ENCODE measurements at regions not wholly inside any gene's neighbourhood (a gene's known extent, or its start where the extent isn't known, plus 50 kb on each side); places are given as distances from the start of the nearest gene placed in this dataset.

DNA sequence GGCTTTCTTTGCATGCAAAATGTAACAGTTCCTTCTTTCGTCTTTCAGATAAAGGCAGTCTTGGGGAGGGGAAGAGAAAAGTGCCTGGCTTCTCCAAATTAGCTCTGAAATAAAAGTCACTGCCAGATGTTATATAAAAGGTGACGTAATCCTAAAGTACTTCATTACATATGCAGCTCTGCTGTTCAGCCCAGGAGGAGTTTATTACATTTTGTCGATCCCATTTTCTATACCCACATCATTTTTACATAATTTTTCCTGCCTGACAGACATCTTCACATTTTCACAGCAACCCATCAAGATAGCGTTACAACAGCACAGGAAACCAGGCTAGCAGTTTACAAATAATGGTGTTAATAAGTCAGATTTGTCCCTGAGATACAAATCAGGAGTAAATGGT is 86.7 kb upstream of the SLC30A5 start:
- H3K9me3 ChIP-seq (ENCODE audit: control insufficient read depth, insufficient read depth, low read depth, low read length): no peaks in the 10 kb centered on the region
- no peaks in the 10 kb centered on the region for H3K36me3 ChIP-seq (ENCODE audit: control insufficient read depth in 2 of 2, insufficient read depth in 1 of 2, low read length in 2 of 2)
- H3K4me1 ChIP-seq (ENCODE audit: control insufficient read depth, insufficient read depth, low read length): 0 out of 2 replicates have a peak, but pooled peaks cover 2% of the 10 kb centered on the region
- TF ChIP-seq, protein P1, sequence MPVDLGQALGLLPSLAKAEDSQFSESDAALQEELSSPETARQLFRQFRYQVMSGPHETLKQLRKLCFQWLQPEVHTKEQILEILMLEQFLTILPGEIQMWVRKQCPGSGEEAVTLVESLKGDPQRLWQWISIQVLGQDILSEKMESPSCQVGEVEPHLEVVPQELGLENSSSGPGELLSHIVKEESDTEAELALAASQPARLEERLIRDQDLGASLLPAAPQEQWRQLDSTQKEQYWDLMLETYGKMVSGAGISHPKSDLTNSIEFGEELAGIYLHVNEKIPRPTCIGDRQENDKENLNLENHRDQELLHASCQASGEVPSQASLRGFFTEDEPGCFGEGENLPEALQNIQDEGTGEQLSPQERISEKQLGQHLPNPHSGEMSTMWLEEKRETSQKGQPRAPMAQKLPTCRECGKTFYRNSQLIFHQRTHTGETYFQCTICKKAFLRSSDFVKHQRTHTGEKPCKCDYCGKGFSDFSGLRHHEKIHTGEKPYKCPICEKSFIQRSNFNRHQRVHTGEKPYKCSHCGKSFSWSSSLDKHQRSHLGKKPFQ (tag by site-specific recombination; IDR thresholded peaks at IDR 0.05): no peak
- TF ChIP-seq ZBTB21 (tag by site-specific recombination; IDR thresholded peaks at IDR 0.05): peak; percentile 49
- TF ChIP-seq ZEB2 (tag by site-specific recombination; IDR thresholded peaks at IDR 0.05): 0 out of 2 replicates have a peak, but pooled peaks have one; percentile 8
- peak; percentile 20; the same call in 1 of the 2 replicates for TF ChIP-seq PRDM1 (tag by site-specific recombination; IDR thresholded peaks at IDR 0.05)
- no peak for TF ChIP-seq SP2 (tag by site-specific recombination; IDR thresholded peaks at IDR 0.05)
- peak; percentile 80 for TF ChIP-seq MYNN (tag by site-specific recombination; IDR thresholded peaks at IDR 0.05; ENCODE audit: borderline replicate concordance)
- TF ChIP-seq, protein P2, sequence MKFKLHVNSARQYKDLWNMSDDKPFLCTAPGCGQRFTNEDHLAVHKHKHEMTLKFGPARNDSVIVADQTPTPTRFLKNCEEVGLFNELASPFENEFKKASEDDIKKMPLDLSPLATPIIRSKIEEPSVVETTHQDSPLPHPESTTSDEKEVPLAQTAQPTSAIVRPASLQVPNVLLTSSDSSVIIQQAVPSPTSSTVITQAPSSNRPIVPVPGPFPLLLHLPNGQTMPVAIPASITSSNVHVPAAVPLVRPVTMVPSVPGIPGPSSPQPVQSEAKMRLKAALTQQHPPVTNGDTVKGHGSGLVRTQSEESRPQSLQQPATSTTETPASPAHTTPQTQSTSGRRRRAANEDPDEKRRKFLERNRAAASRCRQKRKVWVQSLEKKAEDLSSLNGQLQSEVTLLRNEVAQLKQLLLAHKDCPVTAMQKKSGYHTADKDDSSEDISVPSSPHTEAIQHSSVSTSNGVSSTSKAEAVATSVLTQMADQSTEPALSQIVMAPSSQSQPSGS (tag by site-specific recombination; IDR thresholded peaks at IDR 0.05; ENCODE audit: low read depth): peak; percentile 94
- TF ChIP-seq ZNF341 (tag by site-specific recombination; IDR thresholded peaks at IDR 0.05; ENCODE audit: low read depth): peak; percentile 23; the same call in 1 of the 2 replicates
- peak; percentile 51; the same call in 1 of the 2 replicates for TF ChIP-seq ZNF629 (tag by site-specific recombination; IDR thresholded peaks at IDR 0.05)
- TF ChIP-seq, protein P3, sequence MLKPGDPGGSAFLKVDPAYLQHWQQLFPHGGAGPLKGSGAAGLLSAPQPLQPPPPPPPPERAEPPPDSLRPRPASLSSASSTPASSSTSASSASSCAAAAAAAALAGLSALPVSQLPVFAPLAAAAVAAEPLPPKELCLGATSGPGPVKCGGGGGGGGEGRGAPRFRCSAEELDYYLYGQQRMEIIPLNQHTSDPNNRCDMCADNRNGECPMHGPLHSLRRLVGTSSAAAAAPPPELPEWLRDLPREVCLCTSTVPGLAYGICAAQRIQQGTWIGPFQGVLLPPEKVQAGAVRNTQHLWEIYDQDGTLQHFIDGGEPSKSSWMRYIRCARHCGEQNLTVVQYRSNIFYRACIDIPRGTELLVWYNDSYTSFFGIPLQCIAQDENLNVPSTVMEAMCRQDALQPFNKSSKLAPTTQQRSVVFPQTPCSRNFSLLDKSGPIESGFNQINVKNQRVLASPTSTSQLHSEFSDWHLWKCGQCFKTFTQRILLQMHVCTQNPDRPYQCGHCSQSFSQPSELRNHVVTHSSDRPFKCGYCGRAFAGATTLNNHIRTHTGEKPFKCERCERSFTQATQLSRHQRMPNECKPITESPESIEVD (tag by site-specific recombination; IDR thresholded peaks at IDR 0.05): 0 out of 2 replicates have a peak, but pooled peaks have one; percentile 19
- no peak overlapping the region for H3K27ac ChIP-seq (ENCODE audit: extremely low read depth, low read depth, low read length)
- POLR2A ChIA-PET: no interaction called here
- no peak overlapping the region for H3K4me3 ChIP-seq (ENCODE audit: low read depth, low read length)
- CTCF ChIA-PET: interaction anchor here (0.6 to 2.4 kb wide), 13 partner anchors 11 to 723 kb away, joined by 3 to 10 read pairs (median 3); no protein-coding TSS in a partner anchor

DNA sequence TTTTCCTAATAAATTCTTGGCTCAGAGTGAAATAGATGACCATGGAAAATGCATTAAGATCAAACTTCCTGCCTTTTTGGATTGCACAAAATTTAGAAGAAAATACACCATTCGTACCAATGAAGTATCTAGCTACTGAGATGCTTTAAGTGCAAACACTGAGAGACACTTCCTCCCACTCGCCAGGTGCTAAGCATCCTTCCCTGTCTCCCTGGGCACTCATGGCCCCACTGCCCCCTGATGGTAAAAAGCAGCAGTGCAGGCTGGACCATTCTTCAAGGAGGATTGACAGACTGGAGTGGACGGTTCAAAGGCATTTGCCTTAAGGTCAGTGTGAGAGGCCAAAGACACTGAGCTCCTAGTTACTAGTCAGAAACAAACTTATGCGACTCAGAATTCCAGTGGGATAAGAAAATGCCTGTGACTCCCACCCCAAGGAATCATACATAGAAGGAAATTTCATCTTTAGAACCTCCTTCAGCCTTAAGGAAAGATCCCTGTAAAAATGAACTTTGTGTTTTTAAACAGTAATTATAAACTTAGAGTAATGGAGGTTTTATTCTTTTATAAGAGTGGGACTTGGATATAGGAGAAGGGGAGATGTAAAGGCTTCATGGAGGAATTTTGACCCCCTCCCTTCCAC is 86.0 kb upstream of the SLC30A5 start:
- Histone ChIP-seq H3K4me1 (ENCODE audit: control insufficient read depth, insufficient read depth, low read length) (0 out of 2 replicates have a peak, but pooled peaks cover 2% of the 10 kb centered on the region), H3K4me3 (ENCODE audit: low read depth, low read length) (no peak overlapping the region), H3K9me3 (ENCODE audit: control insufficient read depth, insufficient read depth, low read depth, low read length) (no peaks in the 10 kb centered on the region), H3K36me3 (ENCODE audit: control insufficient read depth in 2 of 2, insufficient read depth in 1 of 2, low read length in 2 of 2) (no peaks in the 10 kb centered on the region), H3K27ac (ENCODE audit: extremely low read depth, low read depth, low read length) (no peak overlapping the region)
- ChIA-PET CTCF (interaction anchor here (0.5 to 2.4 kb wide), 17 partner anchors 11 to 1014 kb away, joined by 3 to 10 read pairs (median 3); no protein-coding TSS in a partner anchor), POLR2A (no interaction called here)
- TF ChIP-seq ZNF585B (tag by site-specific recombination; IDR thresholded peaks at IDR 0.05) (no peak), SP2 (tag by site-specific recombination; IDR thresholded peaks at IDR 0.05) (no peak), ZNF660 (tag by site-specific recombination; IDR thresholded peaks at IDR 0.05) (0 out of 2 replicates have a peak, but pooled peaks have one; percentile 12), FEZF1 (tag by site-specific recombination; IDR thresholded peaks at IDR 0.05) (no peak), SCRT1 (tag by site-specific recombination; IDR thresholded peaks at IDR 0.05; ENCODE audit: borderline replicate concordance) (no peak), KLF7 (tag by site-specific recombination; IDR thresholded peaks at IDR 0.05; ENCODE audit: borderline replicate concordance) (no peak), SP7 (tag by site-specific recombination; IDR thresholded peaks at IDR 0.05) (0 out of 2 replicates have a peak, but pooled peaks have one; percentile 9), GLI2 (tag by site-specific recombination; IDR thresholded peaks at IDR 0.05; ENCODE audit: borderline replicate concordance, low read depth) (no peak), IKZF3 (tag by site-specific recombination; IDR thresholded peaks at IDR 0.05) (no peak)
- TF ChIP-seq, protein P4, sequence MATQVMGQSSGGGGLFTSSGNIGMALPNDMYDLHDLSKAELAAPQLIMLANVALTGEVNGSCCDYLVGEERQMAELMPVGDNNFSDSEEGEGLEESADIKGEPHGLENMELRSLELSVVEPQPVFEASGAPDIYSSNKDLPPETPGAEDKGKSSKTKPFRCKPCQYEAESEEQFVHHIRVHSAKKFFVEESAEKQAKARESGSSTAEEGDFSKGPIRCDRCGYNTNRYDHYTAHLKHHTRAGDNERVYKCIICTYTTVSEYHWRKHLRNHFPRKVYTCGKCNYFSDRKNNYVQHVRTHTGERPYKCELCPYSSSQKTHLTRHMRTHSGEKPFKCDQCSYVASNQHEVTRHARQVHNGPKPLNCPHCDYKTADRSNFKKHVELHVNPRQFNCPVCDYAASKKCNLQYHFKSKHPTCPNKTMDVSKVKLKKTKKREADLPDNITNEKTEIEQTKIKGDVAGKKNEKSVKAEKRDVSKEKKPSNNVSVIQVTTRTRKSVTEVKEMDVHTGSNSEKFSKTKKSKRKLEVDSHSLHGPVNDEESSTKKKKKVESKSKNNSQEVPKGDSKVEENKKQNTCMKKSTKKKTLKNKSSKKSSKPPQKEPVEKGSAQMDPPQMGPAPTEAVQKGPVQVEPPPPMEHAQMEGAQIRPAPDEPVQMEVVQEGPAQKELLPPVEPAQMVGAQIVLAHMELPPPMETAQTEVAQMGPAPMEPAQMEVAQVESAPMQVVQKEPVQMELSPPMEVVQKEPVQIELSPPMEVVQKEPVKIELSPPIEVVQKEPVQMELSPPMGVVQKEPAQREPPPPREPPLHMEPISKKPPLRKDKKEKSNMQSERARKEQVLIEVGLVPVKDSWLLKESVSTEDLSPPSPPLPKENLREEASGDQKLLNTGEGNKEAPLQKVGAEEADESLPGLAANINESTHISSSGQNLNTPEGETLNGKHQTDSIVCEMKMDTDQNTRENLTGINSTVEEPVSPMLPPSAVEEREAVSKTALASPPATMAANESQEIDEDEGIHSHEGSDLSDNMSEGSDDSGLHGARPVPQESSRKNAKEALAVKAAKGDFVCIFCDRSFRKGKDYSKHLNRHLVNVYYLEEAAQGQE (tag by site-specific recombination; IDR thresholded peaks at IDR 0.05): no peak
- TF ChIP-seq, protein P5, sequence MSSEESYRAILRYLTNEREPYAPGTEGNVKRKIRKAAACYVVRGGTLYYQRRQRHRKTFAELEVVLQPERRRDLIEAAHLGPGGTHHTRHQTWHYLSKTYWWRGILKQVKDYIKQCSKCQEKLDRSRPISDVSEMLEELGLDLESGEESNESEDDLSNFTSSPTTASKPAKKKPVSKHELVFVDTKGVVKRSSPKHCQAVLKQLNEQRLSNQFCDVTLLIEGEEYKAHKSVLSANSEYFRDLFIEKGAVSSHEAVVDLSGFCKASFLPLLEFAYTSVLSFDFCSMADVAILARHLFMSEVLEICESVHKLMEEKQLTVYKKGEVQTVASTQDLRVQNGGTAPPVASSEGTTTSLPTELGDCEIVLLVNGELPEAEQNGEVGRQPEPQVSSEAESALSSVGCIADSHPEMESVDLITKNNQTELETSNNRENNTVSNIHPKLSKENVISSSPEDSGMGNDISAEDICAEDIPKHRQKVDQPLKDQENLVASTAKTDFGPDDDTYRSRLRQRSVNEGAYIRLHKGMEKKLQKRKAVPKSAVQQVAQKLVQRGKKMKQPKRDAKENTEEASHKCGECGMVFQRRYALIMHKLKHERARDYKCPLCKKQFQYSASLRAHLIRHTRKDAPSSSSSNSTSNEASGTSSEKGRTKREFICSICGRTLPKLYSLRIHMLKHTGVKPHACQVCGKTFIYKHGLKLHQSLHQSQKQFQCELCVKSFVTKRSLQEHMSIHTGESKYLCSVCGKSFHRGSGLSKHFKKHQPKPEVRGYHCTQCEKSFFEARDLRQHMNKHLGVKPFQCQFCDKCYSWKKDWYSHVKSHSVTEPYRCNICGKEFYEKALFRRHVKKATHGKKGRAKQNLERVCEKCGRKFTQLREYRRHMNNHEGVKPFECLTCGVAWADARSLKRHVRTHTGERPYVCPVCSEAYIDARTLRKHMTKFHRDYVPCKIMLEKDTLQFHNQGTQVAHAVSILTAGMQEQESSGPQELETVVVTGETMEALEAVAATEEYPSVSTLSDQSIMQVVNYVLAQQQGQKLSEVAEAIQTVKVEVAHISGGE (tag by site-specific recombination; conservative IDR thresholded peaks at IDR 0.05; ENCODE audit: low read depth): no peak
